CD14-positive monocyte (primary cell): ENCODE measurements at regions not wholly inside any gene's neighbourhood (a gene's known extent, or its start where the extent isn't known, plus 50 kb on each side); places are given as distances from the start of the nearest gene placed in this dataset.

Experiments
- DNase-seq, 3 donors: peaks; one replicate each; pipeline ENCODE4 v3.0.0-alpha.2; 2011 to 2022
- H2AFZ ChIP-seq: 2 replicates; pipeline ENCODE4 v1.6.0; 2012; ENCODE audit warnings: mild to moderate bottlenecking, low read depth, low read length, inconsistent platforms; ENCODE audit not compliant: insufficient read depth, poor library complexity, severe bottlenecking
- H3K27ac ChIP-seq, 2 donors: 1 replicate in 1 of 2; 2 replicates in 1 of 2; pipeline ENCODE4 v1.5.1; 2012 to 2013; ENCODE audit warnings: low read length in 2 of 2, control low read depth in 1 of 2, inconsistent platforms in 1 of 2, low read depth in 1 of 2, mild to moderate bottlenecking in 1 of 2
- H3K27me3 ChIP-seq, 2 donors: one replicate each; pipeline versions ENCODE4 v1.6.0 to v1.6.1; 2011 to 2013; ENCODE audit warnings: low read length in 2 of 2; ENCODE audit not compliant: control insufficient read depth in 2 of 2, insufficient read depth in 2 of 2
- H3K36me3 ChIP-seq, 2 donors: replicated peaks in 1 of 2; 1 replicate in 1 of 2; 2 replicates in 1 of 2; pipeline versions ENCODE4 v1.5.1 to v1.6.1; 2012 to 2013; ENCODE audit warnings: low read length in 2 of 2, control low read depth in 1 of 2, inconsistent platforms in 1 of 2, mild to moderate bottlenecking in 1 of 2; ENCODE audit not compliant: insufficient read depth in 2 of 2, control insufficient read depth in 1 of 2
- H3K4me1 ChIP-seq, 2 donors: 1 replicate in 1 of 2; 2 replicates in 1 of 2; pipeline versions ENCODE4 v1.5.1 to v1.6.1; 2012 to 2013; ENCODE audit warnings: low read length in 2 of 2, control low read depth in 1 of 2, inconsistent platforms in 1 of 2, mild to moderate bottlenecking in 1 of 2, moderate library complexity in 1 of 2; ENCODE audit not compliant: insufficient read depth in 2 of 2, control insufficient read depth in 1 of 2
- H3K4me2 ChIP-seq: replicated peaks from 2 replicates; pipeline ENCODE3; 2012; ENCODE audit warnings: low read length, moderate library complexity, mild to moderate bottlenecking; ENCODE audit not compliant: poor library complexity, severe bottlenecking; ENCODE audit errors: extremely low read depth
- H3K4me3 ChIP-seq, 3 experiments: fragments of 200-600 bp in 1 of 3; sonication (generic) in 1 of 3; replicated peaks in 1 of 3; 1 replicate in 2 of 3; 2 replicates in 1 of 3; pipeline ENCODE4 v1.5.1; 2011 to 2013; ENCODE audit warnings: low read length in 3 of 3, mild to moderate bottlenecking in 3 of 3, control low read depth in 2 of 3, low read depth in 2 of 3, inconsistent platforms in 1 of 3, moderate library complexity in 1 of 3
- H3K79me2 ChIP-seq: 2 replicates; pipeline ENCODE4 v1.6.0; 2012; ENCODE audit warnings: mild to moderate bottlenecking, control low read depth, inconsistent platforms, low read length, moderate library complexity; ENCODE audit not compliant: insufficient read depth
- H3K9ac ChIP-seq: 2 replicates; pipeline ENCODE4 v1.6.0; 2017; ENCODE audit warnings: low read length, mild to moderate bottlenecking; ENCODE audit not compliant: insufficient read depth, poor library complexity, severe bottlenecking
- H3K9me3 ChIP-seq, 2 donors: replicated peaks in 1 of 2; 1 replicate in 1 of 2; 2 replicates in 1 of 2; pipeline versions ENCODE4 v1.5.1 to v1.6.1; 2012 to 2013; ENCODE audit warnings: low read length in 2 of 2, control low read depth in 1 of 2; ENCODE audit not compliant: control insufficient read depth in 1 of 2, insufficient read depth in 1 of 2
- H4K20me1 ChIP-seq: 2 replicates; pipeline ENCODE4 v1.6.0; 2012; ENCODE audit warnings: mild to moderate bottlenecking, low read length, control low read depth, moderate library complexity; ENCODE audit not compliant: insufficient read depth
- H3K27ac Mint-ChIP-seq, 7 donors: one replicate each; pipeline ENCODE4 v1.8.0; 2020; ENCODE audit warnings: mild to moderate bottlenecking in 7 of 7, mixed read lengths in 7 of 7, moderate library complexity in 6 of 7, inconsistent platforms in 2 of 7
- H3K27me3 Mint-ChIP-seq, 3 donors: one replicate each; pipeline ENCODE4 v1.8.0; 2021 to 2022; ENCODE audit warnings: low read depth in 3 of 3, mild to moderate bottlenecking in 3 of 3, mixed read lengths in 3 of 3, moderate library complexity in 3 of 3, inconsistent platforms in 1 of 3
- H3K36me3 Mint-ChIP-seq, 2 donors: one replicate each; pipeline ENCODE4 v1.8.0; 2020; ENCODE audit warnings: mixed read lengths in 2 of 2, inconsistent platforms in 1 of 2, mild to moderate bottlenecking in 1 of 2
- H3K4me1 Mint-ChIP-seq: one replicate; pipeline ENCODE4 v1.8.0; 2020; ENCODE audit warnings: mild to moderate bottlenecking, mixed read lengths
- H3K4me3 Mint-ChIP-seq, 2 donors: one replicate each; pipeline ENCODE4 v1.8.0; 2020; ENCODE audit warnings: mild to moderate bottlenecking in 2 of 2, mixed read lengths in 2 of 2, moderate library complexity in 1 of 2
- H3K9me3 Mint-ChIP-seq, 7 donors: one replicate each; pipeline ENCODE4 v1.8.0; 2020 to 2022; ENCODE audit warnings: mixed read lengths in 7 of 7, mild to moderate bottlenecking in 6 of 7, moderate library complexity in 6 of 7, inconsistent platforms in 2 of 7
- CTCF ChIP-seq: fragments of 200-600 bp; IDR thresholded peaks from one replicate; pipeline ENCODE4 v1.8.0; 2022; ENCODE audit warnings: antibody characterized with exemption, mild to moderate bottlenecking
- WGBS: methylation state at CpG from one replicate; pipeline ENCODE4 v1.1.5; 2013; ENCODE audit warnings: missing lambda C conversion rate; ENCODE audit not compliant: insufficient coverage; 5-methylcytosine and 5-hydroxymethylcytosine counted together
- intact Hi-C, 2 donors: fragments of 100-400 bp; cut with micrococcal nuclease; formaldehyde crosslinking; loops; one replicate each; pipeline versions ENCODE4 v1.15.0 to v1.15.1; 2023

GRCh38 chr10:78283069-78283682 is 249.5 kb downstream of the RPS24 start:
- no peaks in the 10 kb centered on the region for H3K27me3 ChIP-seq
- no peak overlapping the region for H3K27ac Mint-ChIP-seq
- H3K4me1 Mint-ChIP-seq = no peaks in the 10 kb centered on the region
- H3K36me3 Mint-ChIP-seq = no peaks in the 10 kb centered on the region
- peaks cover 1 to 7% (median 4%) of the 10 kb centered on the region in 3 donors for H3K27me3 Mint-ChIP-seq
- intact Hi-C loops = no loop called here
- H3K79me2 ChIP-seq = no peaks in the 10 kb centered on the region
- TF ChIP-seq CTCF = no peak
- H3K9me3 ChIP-seq = no peaks in the 10 kb centered on the region
- H3K36me3 ChIP-seq = no peaks in the 10 kb centered on the region
- no peak overlapping the region for H3K4me3 Mint-ChIP-seq
- DNase-seq = no peak
- H4K20me1 ChIP-seq = no peaks in the 10 kb centered on the region
- H3K9ac ChIP-seq = no peak overlapping the region
- no peaks in the 10 kb centered on the region for H3K4me1 ChIP-seq
- no peak overlapping the region for H3K4me3 ChIP-seq
- no peak overlapping the region for H3K4me2 ChIP-seq
- no peak overlapping the region for H2AFZ ChIP-seq
- peaks cover 0 to 3% (median 0%) of the 10 kb centered on the region in 7 donors for H3K9me3 Mint-ChIP-seq
- WGBS = 100% methylated on average over 2 of the region's 3 CpGs
- H3K27ac ChIP-seq = no peak overlapping the region

GRCh38 chr10:78284381-78284780 is 250.7 kb downstream of the RPS24 start:
- no peaks in the 10 kb centered on the region for H3K4me1 ChIP-seq
- no peak overlapping the region for H3K9ac ChIP-seq
- Mint-ChIP-seq H3K9me3 (peaks cover 0 to 3% (median 0%) of the 10 kb centered on the region in 7 donors), H3K36me3 (no peaks in the 10 kb centered on the region), H3K4me3 (no peak overlapping the region), H3K4me1 (no peaks in the 10 kb centered on the region), H3K27ac (no peak overlapping the region), H3K27me3 (peaks cover 1 to 7% (median 4%) of the 10 kb centered on the region in 3 donors)
- no peak overlapping the region for H3K4me2 ChIP-seq
- H3K27me3 ChIP-seq = no peaks in the 10 kb centered on the region
- no peaks in the 10 kb centered on the region for H4K20me1 ChIP-seq
- H3K4me3 ChIP-seq = no peak overlapping the region
- TF ChIP-seq CTCF = no peak
- no peak overlapping the region for H3K27ac ChIP-seq
- no peaks in the 10 kb centered on the region for H3K9me3 ChIP-seq
- DNase-seq = no peak
- intact Hi-C loops = no loop called here
- no peak overlapping the region for H2AFZ ChIP-seq
- 100% methylated on average over 2 of the region's 4 CpGs for WGBS
- H3K79me2 ChIP-seq = no peaks in the 10 kb centered on the region
- H3K36me3 ChIP-seq = no peaks in the 10 kb centered on the region
